HG03354 (cell line): ENCODE measurements at regions not wholly inside any gene's neighbourhood (a gene's known extent, or its start where the extent isn't known, plus 50 kb on each side); places are given as distances from the start of the nearest gene placed in this dataset.

ENCODE experiments used
- ATAC-seq: cut with Tn5 transposase; IDR thresholded peaks from one replicate; pipeline ENCODE4 v1.9.1; 2021; ENCODE audit warnings: mild to moderate bottlenecking; ENCODE audit not compliant: unreplicated experiment, poor library complexity, severe bottlenecking

DNA sequence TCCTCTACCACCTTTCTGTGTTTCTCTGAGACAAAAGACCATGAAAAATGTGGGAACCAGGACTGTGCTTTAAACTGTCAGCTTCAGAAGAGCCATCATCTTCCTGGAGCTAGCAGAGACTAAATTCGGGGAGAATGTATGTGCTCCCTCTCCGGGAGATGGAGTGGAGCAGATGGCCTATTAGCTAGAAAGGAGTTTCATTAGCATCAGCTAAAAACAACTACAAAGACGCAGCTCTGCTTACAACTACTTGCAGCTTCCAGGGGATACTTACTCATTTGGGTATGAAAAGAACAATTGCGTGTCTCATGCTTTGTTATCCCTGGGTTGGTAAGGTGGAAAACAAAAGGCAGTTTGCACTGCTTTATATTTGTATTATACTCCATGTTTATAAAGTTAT, 159.6 kb downstream of the MFSD1 start:
- ATAC-seq, result no peak

DNA sequence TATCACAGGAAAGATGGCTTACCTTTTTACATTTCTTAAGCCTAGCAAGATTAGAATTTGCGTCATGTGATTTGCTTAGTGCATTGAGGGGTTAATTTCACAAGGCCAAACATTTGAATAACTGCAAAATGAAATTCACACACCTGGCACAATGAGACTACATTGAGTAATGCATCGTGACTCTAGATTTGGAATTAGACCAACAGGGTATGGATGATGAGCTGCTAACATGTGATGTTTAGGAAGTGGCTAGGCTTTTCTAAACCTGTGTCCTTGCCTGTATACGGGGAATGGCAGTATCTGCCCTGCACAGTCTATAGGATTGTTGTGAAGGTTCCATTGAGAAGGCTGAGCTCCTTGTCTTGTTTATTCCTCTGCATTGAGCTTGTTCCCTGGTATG, 160.1 kb downstream of the MFSD1 start:
- ATAC-seq, result no peak

DNA sequence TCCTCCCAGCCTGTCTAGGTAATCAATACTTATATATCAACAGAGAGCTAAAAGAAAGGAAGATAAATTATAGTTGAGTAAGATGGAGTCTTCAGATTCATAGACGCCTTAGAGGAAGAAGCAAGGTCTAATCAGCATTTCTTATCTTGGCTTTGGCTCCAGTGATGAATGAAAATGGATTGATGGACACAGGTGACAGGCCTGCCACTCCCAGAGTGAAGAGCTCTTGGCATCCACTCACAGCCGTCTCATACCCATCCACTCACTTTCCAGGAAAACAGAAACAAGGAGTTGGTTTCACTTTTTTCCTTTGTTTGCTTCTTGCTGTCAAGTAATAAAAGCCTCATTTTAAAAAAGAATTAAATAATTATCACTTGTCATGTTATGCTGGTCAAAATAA, 168.2 kb downstream of the MFSD1 start:
- ATAC-seq, result no peak

- no peak for ATAC-seq
These were observed 173.1 kb downstream of the MFSD1 start for GRCh38 chr3:158974904-158975303.

DNA sequence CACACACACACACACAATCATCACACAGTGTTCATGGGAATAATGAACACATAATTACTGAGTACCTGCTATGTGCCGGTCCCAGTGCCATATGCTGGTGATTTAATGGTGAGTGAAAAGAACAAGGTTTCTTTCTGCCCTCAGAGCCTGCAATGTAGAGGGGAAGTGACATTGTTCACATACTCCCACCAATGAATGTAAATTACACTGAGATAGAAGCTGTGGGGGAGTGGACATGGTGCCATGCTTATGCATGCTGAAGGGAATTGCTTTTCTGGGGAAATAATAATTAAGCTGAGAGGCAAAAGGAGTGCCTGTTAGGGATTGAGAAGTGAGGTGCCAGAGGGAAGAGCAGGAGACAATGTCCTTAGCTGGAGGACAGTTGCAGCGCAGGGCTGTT, 175.1 kb downstream of the MFSD1 start:
- no peak for ATAC-seq

DNA sequence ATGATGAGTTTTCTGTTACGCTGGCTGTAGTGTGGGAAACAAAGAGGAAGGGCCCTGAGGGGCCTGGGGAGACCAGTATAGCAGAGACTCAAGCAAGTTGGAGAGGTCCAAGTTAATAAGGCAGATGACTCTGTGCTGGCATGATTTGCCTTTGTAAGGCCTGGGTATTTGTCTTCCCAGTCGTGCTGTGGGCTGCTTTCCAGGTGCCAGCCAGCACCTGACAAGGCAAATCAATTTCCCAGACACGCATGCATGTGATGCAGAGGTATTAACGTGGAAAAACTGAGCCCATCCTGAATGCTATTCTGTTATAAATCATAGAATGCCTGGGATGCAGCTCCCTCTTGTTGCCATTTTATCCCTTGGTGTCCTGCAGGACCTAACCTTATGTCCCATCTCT, 175.6 kb downstream of the MFSD1 start:
- no peak for ATAC-seq

GRCh38 chr3:158983216-158984099, 181.6 kb downstream of the MFSD1 start:
- no peak for ATAC-seq

GRCh38 chr3:158991146-158991705, 189.4 kb downstream of the MFSD1 start:
- no peak for ATAC-seq

- no peak for ATAC-seq
These were observed 190.6 kb downstream of the MFSD1 start for GRCh38 chr3:158992463-158992862.

DNA sequence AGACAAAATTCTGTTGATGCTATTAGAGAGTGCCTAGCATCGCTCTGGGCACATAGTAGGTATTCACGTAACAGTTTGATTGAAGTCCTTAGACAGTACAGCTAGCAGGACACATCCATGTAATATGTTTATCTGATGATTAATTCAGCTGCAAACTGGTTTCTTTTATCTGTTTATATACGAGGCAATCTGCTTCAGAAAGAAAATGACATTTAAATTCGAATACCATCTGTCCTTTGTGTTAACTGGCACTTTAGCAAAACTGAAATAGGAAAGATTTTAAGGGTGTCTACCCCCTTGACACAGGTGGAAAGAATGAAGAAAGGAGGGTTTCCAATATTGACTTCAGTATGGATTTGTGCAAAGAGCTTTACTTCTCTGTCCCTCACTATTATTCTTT, 192.5 kb downstream of the MFSD1 start:
- ATAC-seq, result no peak

DNA sequence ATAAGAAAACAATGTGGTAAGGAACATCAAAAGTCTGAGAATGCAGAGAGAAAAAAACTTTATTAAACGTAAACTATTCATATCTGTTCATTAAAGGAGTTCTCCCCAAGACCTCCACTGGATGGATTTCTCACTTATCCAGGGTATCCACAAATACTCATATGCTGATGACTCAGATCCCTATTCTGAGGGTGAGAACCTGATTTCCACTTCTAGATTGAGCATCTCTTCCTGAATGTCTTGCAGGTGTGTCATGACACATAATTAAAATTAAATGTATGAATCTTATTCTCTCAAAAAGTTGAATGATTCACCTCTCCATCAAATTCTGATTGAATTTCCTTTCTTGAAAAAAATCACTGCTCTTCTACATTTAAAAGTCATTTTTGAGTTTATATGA, 199.9 kb downstream of the MFSD1 start:
- no peak for ATAC-seq

- no peak for ATAC-seq
These were observed 203.3 kb downstream of the MFSD1 start for GRCh38 chr3:159005137-159005536.

GRCh38 chr3:159007331-159007730, 205.5 kb downstream of the MFSD1 start:
- ATAC-seq, result no peak

DNA sequence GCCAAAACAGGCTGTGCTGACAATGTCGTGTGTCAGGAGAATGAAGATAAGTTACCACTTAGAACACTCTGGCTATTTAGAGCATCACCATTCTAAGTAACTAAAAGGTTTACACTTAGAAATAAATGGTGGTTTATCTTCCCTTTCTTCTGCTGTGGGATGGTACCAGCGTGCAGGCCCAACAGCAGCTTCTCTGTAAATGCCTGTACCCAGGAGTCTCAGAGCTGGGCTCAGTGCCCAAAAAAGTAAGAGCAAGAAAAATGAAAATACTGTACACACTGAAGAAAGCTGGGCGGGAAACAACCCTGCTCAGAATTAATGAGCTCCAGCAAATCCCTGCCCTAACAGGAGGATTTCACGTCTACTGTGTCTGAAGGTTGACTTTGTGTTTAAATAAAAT, 206.5 kb downstream of the MFSD1 start:
- ATAC-seq, result no peak

DNA sequence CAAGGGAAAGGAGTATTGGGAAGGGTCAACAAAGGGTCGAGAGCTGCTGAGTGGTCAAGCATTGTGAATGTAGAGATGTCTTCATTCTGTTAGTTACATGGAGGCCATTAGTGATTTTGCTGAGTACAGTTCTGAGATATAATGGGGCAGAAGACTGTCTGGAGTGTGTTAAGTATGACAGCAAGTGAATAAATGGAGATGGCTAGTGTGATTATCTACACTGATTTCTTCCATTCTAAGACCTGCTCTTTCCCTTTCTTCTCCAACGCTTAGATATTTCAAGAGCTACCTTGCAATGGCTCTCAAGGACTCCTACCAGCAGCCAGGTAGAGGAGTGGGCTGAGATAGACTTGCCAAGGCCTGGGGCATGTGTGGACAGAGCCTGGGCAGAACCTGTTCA, 216.5 kb downstream of the MFSD1 start:
- ATAC-seq, result no peak

GRCh38 chr3:159025733-159026132, 223.9 kb downstream of the MFSD1 start:
- no peak for ATAC-seq

DNA sequence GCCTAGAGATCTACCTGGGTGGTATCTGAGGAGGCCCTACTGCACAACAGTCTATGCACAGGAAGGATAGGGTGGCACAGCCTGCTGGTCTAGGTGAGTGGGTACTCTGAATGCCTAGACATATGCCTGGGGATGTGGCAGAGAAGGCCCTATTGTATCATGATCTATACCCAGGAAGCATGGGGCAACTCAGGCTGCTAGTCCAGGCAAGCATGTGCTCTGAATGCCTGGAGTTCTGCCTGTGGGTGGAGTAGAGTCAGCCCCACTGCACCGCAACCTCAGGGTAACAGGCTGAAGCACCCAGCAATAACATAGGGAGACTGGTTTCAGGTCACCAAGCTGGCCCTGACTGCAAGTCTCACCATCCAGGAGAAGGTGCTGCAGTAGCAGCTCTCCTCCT, 224.7 kb downstream of the MFSD1 start:
- ATAC-seq, result no peak

DNA sequence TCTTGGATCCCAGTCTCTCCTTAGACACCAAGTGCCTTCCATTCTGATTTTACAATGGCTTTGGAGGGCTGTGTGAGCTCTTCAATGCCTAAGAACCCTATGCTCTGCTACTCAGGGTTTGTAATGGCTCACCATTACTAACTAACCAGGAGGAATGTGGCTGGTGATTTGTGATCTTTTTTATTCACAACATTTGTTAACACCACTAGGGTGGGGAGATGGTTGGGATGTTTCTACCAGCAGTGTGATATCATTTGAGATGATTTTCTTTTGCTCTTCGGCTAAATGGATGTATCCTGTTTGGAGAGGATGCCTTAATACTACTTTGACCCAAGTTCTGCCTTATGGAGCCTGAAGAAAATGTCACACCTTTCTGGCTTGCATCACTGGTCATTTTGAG, 226.9 kb downstream of the MFSD1 start:
- ATAC-seq, result no peak

DNA sequence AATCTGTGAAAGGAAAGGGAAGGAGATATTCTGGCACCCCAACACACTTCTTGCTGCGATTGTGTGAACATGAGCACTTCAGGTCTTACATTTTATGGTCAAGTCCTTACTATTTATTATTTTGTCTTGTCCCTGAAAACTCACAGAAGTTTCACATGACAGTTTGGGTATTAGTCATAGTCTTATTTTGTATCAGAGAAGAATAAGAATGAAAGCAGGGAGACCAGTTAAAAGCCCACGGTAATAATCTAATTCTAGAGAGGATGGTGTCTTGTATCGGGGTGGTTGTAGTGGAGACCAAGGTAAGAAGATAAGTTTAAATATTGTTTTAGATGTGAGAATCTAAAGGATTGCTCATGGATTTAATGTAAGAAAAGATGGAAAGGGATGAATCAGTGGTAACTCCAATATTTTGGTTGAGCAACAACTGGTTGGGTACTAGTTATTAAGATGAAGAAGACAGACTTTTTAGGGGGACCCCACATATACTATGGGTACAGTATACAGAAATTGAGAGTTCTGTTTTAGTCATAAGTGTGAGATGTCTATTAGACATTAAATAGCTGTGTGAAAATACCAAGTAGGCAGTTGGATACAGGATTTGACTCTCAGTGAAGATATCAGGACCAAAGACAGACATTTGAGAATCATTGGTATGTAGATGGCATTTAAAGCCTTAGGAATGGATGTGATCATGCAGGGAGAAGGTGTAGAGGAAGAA, 227.6 kb downstream of the MFSD1 start:
- peak; percentile 85 for ATAC-seq

- ATAC-seq, result no peak
These were observed 228.3 kb downstream of the MFSD1 start for GRCh38 chr3:159030138-159030670.
